NCI-H82 treated with DMSO at 0.1 percent for 48 hours (cell line): ENCODE measurements at regions not wholly inside any gene's neighbourhood (a gene's known extent, or its start where the extent isn't known, plus 50 kb on each side); places are given as distances from the start of the nearest gene placed in this dataset.
"Not testable (repeated sequence)": the region's sequence is repeated elsewhere in the genome, so short reads cannot be mapped to it uniquely, and the experiment has no call there.

Source experiments
- DNase-seq: peaks from one replicate; lab custom pipeline; 2025; ENCODE audit not compliant: unreplicated experiment; lab: John Stamatoyannopoulos, UW

GRCh38 chr9:2391509-2392132 lies 230.0 kb upstream of the VLDLR start:
- DNase-seq: not testable (repeated sequence)

- not testable (repeated sequence) for DNase-seq
Measured at GRCh38 chr9:2394087-2394741, 227.4 kb upstream of the VLDLR start.

- DNase-seq: no peak
Measured at GRCh38 chr9:2395814-2396612, 225.6 kb upstream of the VLDLR start.

- no peak for DNase-seq
Measured at GRCh38 chr9:2396622-2397285, 224.8 kb upstream of the VLDLR start.

GRCh38 chr9:2397875-2398274 lies 223.7 kb upstream of the VLDLR start:
- DNase-seq: not testable (repeated sequence)

GRCh38 chr9:2401746-2402145 lies 219.8 kb upstream of the VLDLR start:
- DNase-seq: not testable (repeated sequence)

- no peak for DNase-seq
Measured at GRCh38 chr9:2403701-2404100, 217.9 kb upstream of the VLDLR start.

- no peak for DNase-seq
Measured at GRCh38 chr9:2406252-2406651, 215.3 kb upstream of the VLDLR start.

GRCh38 chr9:2407450-2407849 lies 214.1 kb upstream of the VLDLR start:
- DNase-seq: no peak

GRCh38 chr9:2411459-2412215 lies 209.9 kb upstream of the VLDLR start:
- DNase-seq: no peak

- no peak for DNase-seq
Measured at GRCh38 chr9:2413160-2413805, 208.3 kb upstream of the VLDLR start.

- DNase-seq: no peak
Measured at GRCh38 chr9:2414465-2414864, 207.1 kb upstream of the VLDLR start.

- DNase-seq: no peak
Measured at GRCh38 chr9:2415326-2415725, 206.3 kb upstream of the VLDLR start.

- no peak for DNase-seq
Measured at GRCh38 chr9:2417730-2418129, 203.9 kb upstream of the VLDLR start.

- no peak for DNase-seq
Measured at GRCh38 chr9:2418619-2419018, 203.0 kb upstream of the VLDLR start.

- no peak for DNase-seq
Measured at GRCh38 chr9:2419347-2419746, 202.2 kb upstream of the VLDLR start.

GRCh38 chr9:2420543-2420942 lies 201.0 kb upstream of the VLDLR start:
- DNase-seq: no peak

- no peak for DNase-seq
Measured at GRCh38 chr9:2424619-2425033, 197.0 kb upstream of the VLDLR start.

- no peak for DNase-seq
Measured at GRCh38 chr9:2425676-2426075, 195.9 kb upstream of the VLDLR start.

- DNase-seq: no peak
Measured at GRCh38 chr9:2427120-2427891, 194.3 kb upstream of the VLDLR start.
